ENCODE measurements at regions not wholly inside any gene's neighbourhood (a gene's known extent, or its start where the extent isn't known, plus 50 kb on each side); places are given as distances from the start of the nearest gene placed in this dataset.
"Not testable (repeated sequence)": the region's sequence is repeated elsewhere in the genome, so short reads cannot be mapped to it uniquely, and the experiment has no call there.

DNA sequence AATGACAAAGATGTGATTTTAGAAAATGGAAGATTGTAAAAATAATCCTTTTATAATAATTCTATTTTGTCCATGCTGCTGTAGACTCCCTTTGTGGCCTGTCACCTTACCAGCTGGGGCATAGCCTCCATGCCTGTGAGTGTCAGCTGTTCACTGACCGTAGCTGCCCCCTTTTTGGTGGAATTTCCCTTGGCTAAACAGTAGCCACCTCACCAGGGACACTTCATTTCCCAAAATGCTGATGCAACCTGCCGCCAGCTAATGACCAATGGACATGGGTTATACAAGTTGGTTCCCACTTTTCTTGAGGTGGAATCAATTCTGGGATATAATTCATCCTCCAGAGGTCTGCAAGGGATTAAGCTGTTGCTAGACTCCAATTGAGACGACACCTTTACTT, 368.4 kb downstream of the PRDM5 start:
- no peak overlapping the region for H3K4me2 ChIP-seq (ENCODE audit: low read depth, low read length, poor library complexity, severe bottlenecking)
- H3F3A ChIP-seq (ENCODE audit: insufficient read depth): no peaks in the 10 kb centered on the region
- no peaks in the 10 kb centered on the region for H3K9me3 ChIP-seq (ENCODE audit: insufficient read depth, low read length)
- H3K36me3 ChIP-seq (ENCODE audit: low read length): no peaks in the 10 kb centered on the region
- TF ChIP-seq EZH2phosphoT487 (conservative IDR thresholded peaks at IDR 0.05; ENCODE audit: low read length): no peak
- TF ChIP-seq, protein P1, sequence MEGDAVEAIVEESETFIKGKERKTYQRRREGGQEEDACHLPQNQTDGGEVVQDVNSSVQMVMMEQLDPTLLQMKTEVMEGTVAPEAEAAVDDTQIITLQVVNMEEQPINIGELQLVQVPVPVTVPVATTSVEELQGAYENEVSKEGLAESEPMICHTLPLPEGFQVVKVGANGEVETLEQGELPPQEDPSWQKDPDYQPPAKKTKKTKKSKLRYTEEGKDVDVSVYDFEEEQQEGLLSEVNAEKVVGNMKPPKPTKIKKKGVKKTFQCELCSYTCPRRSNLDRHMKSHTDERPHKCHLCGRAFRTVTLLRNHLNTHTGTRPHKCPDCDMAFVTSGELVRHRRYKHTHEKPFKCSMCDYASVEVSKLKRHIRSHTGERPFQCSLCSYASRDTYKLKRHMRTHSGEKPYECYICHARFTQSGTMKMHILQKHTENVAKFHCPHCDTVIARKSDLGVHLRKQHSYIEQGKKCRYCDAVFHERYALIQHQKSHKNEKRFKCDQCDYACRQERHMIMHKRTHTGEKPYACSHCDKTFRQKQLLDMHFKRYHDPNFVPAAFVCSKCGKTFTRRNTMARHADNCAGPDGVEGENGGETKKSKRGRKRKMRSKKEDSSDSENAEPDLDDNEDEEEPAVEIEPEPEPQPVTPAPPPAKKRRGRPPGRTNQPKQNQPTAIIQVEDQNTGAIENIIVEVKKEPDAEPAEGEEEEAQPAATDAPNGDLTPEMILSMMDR (IDR thresholded peaks at IDR 0.05; ENCODE audit: insufficient read depth, low read length, poor library complexity, severe bottlenecking): no peak
- H3K9me2 ChIP-seq (replicated peaks; ENCODE audit: insufficient read depth, low read length): no peaks in the 10 kb centered on the region
- no peak overlapping the region for H3K4me3 ChIP-seq (ENCODE audit: insufficient read depth, low read length, poor library complexity, severe bottlenecking)
- H3K27ac ChIP-seq (ENCODE audit: low read depth, low read length): no peak overlapping the region
- no peaks in the 10 kb centered on the region for H3K27me3 ChIP-seq (ENCODE audit: low read length)
- H2AFZ ChIP-seq (ENCODE audit: low read depth, low read length, severe bottlenecking): no peak overlapping the region
- no peak overlapping the region for H3K9ac ChIP-seq (ENCODE audit: low read length)
- H3K79me2 ChIP-seq (ENCODE audit: insufficient read depth, low read length): no peaks in the 10 kb centered on the region
- H4K20me1 ChIP-seq (ENCODE audit: low read depth, low read length): no peaks in the 10 kb centered on the region

- H3K27ac ChIP-seq (ENCODE audit: low read depth, low read length); H3K4me2 ChIP-seq (ENCODE audit: low read depth, low read length, poor library complexity, severe bottlenecking); H3K4me3 ChIP-seq (ENCODE audit: insufficient read depth, low read length, poor library complexity, severe bottlenecking); H3K79me2 ChIP-seq (ENCODE audit: insufficient read depth, low read length); H3K36me3 ChIP-seq (ENCODE audit: low read length); H2AFZ ChIP-seq (ENCODE audit: low read depth, low read length, severe bottlenecking); H3K9ac ChIP-seq (ENCODE audit: low read length); H3K9me2 ChIP-seq (replicated peaks; ENCODE audit: insufficient read depth, low read length); H3K9me3 ChIP-seq (ENCODE audit: insufficient read depth, low read length); H3F3A ChIP-seq (ENCODE audit: insufficient read depth); H4K20me1 ChIP-seq (ENCODE audit: low read depth, low read length); H3K27me3 ChIP-seq (ENCODE audit: low read length): not testable (repeated sequence)
Measured at GRCh38 chr4:120550624-120551220, 371.8 kb downstream of the PRDM5 start.

- H4K20me1 ChIP-seq (ENCODE audit: low read depth, low read length): no peaks in the 10 kb centered on the region
- H3K27me3 ChIP-seq (ENCODE audit: low read length): no peaks in the 10 kb centered on the region
- H3K4me3 ChIP-seq (ENCODE audit: insufficient read depth, low read length, poor library complexity, severe bottlenecking): no peak overlapping the region
- no peaks in the 10 kb centered on the region for H3K9me3 ChIP-seq (ENCODE audit: insufficient read depth, low read length)
- TF ChIP-seq, protein P1 (IDR thresholded peaks at IDR 0.05; ENCODE audit: insufficient read depth, low read length, poor library complexity, severe bottlenecking): no peak
- TF ChIP-seq EZH2phosphoT487 (conservative IDR thresholded peaks at IDR 0.05; ENCODE audit: low read length): no peak
- H3K79me2 ChIP-seq (ENCODE audit: insufficient read depth, low read length): no peaks in the 10 kb centered on the region
- no peak overlapping the region for H3K27ac ChIP-seq (ENCODE audit: low read depth, low read length)
- no peaks in the 10 kb centered on the region for H3K36me3 ChIP-seq (ENCODE audit: low read length)
- no peak overlapping the region for H3K4me2 ChIP-seq (ENCODE audit: low read depth, low read length, poor library complexity, severe bottlenecking)
- no peak overlapping the region for H3K9ac ChIP-seq (ENCODE audit: low read length)
- no peak overlapping the region for H2AFZ ChIP-seq (ENCODE audit: low read depth, low read length, severe bottlenecking)
- H3K9me2 ChIP-seq (replicated peaks; ENCODE audit: insufficient read depth, low read length): no peaks in the 10 kb centered on the region
- H3F3A ChIP-seq (ENCODE audit: insufficient read depth): no peaks in the 10 kb centered on the region
Measured at GRCh38 chr4:120549011-120549570, 373.4 kb downstream of the PRDM5 start.

GRCh38 chr4:120545391-120545790, 377.1 kb downstream of the PRDM5 start:
- Histone ChIP-seq H3K4me2 (ENCODE audit: low read depth, low read length, poor library complexity, severe bottlenecking) (no peak overlapping the region), H3K79me2 (ENCODE audit: insufficient read depth, low read length) (no peaks in the 10 kb centered on the region), H3K36me3 (ENCODE audit: low read length) (no peaks in the 10 kb centered on the region), H3K27me3 (ENCODE audit: low read length) (no peaks in the 10 kb centered on the region), H3K27ac (ENCODE audit: low read depth, low read length) (no peak overlapping the region), H2AFZ (ENCODE audit: low read depth, low read length, severe bottlenecking) (no peak overlapping the region), H3K9me3 (ENCODE audit: insufficient read depth, low read length) (no peaks in the 10 kb centered on the region), H4K20me1 (ENCODE audit: low read depth, low read length) (no peaks in the 10 kb centered on the region), H3F3A (ENCODE audit: insufficient read depth) (no peaks in the 10 kb centered on the region), H3K4me3 (ENCODE audit: insufficient read depth, low read length, poor library complexity, severe bottlenecking) (no peak overlapping the region), H3K9ac (ENCODE audit: low read length) (no peak overlapping the region), H3K9me2 (replicated peaks; ENCODE audit: insufficient read depth, low read length) (no peaks in the 10 kb centered on the region)
- TF ChIP-seq, protein P1 (IDR thresholded peaks at IDR 0.05; ENCODE audit: insufficient read depth, low read length, poor library complexity, severe bottlenecking): no peak
- TF ChIP-seq EZH2phosphoT487 (conservative IDR thresholded peaks at IDR 0.05; ENCODE audit: low read length): no peak
